ENCODE measurements at regions not wholly inside any gene's neighbourhood (a gene's known extent, or its start where the extent isn't known, plus 50 kb on each side); places are given as distances from the start of the nearest gene placed in this dataset.
"Not testable (repeated sequence)": the region's sequence is repeated elsewhere in the genome, so short reads cannot be mapped to it uniquely, and the experiment has no call there.

GRCh38 chr1:101595881-101596374 lies 359.1 kb downstream of the S1PR1 start:
- no peak for DNase-seq (ENCODE audit: low read depth, low spot score)
- CTCF ChIA-PET: no interaction called here

GRCh38 chr1:101600615-101601014 lies 363.8 kb downstream of the S1PR1 start:
- DNase-seq (ENCODE audit: low read depth, low spot score); H3K4me3 ChIP-seq (ENCODE audit: low read depth, low read length); POLR2A ChIA-PET; CTCF ChIA-PET: not testable (repeated sequence)

More at GRCh38 chr1:101595881-101596374, 359.1 kb downstream of the S1PR1 start:
- H3K4me3 ChIP-seq (ENCODE audit: low read depth, low read length): no peak overlapping the region
- POLR2A ChIA-PET: no interaction called here
- TF ChIP-seq CTCF (IDR thresholded peaks at IDR 0.05; ENCODE audit: insufficient read depth, low read length, missing control alignments): no peak

- CTCF ChIA-PET: no interaction called here
- DNase-seq (ENCODE audit: low read depth, low spot score): no peak
- POLR2A ChIA-PET: no interaction called here
- no peak for TF ChIP-seq CTCF (IDR thresholded peaks at IDR 0.05; ENCODE audit: insufficient read depth, low read length, missing control alignments)
- H3K4me3 ChIP-seq (ENCODE audit: low read depth, low read length): no peak overlapping the region
Measured at GRCh38 chr1:101603726-101604125, 366.9 kb downstream of the S1PR1 start.

GRCh38 chr1:101605878-101606277 lies 369.1 kb downstream of the S1PR1 start:
- no peak for DNase-seq (ENCODE audit: low read depth, low spot score)
- ChIA-PET CTCF (no interaction called here), POLR2A (no interaction called here)
- H3K4me3 ChIP-seq (ENCODE audit: low read depth, low read length): no peak overlapping the region
- TF ChIP-seq CTCF (IDR thresholded peaks at IDR 0.05; ENCODE audit: insufficient read depth, low read length, missing control alignments): no peak

- POLR2A ChIA-PET: no interaction called here
- H3K4me3 ChIP-seq (ENCODE audit: low read depth, low read length): no peak overlapping the region
- TF ChIP-seq CTCF (IDR thresholded peaks at IDR 0.05; ENCODE audit: insufficient read depth, low read length, missing control alignments): no peak
- CTCF ChIA-PET: no interaction called here
- DNase-seq (ENCODE audit: low read depth, low spot score): no peak
Measured at GRCh38 chr1:101613546-101613945, 376.7 kb downstream of the S1PR1 start.

GRCh38 chr1:101618900-101619299 lies 377.8 kb downstream of the OLFM3 start:
- H3K4me3 ChIP-seq (ENCODE audit: low read depth, low read length): no peak overlapping the region
- ChIA-PET POLR2A (no interaction called here), CTCF (no interaction called here)
- TF ChIP-seq CTCF (IDR thresholded peaks at IDR 0.05; ENCODE audit: insufficient read depth, low read length, missing control alignments): no peak
- no peak for DNase-seq (ENCODE audit: low read depth, low spot score)

- no peak overlapping the region for H3K4me3 ChIP-seq (ENCODE audit: low read depth, low read length)
- no peak for TF ChIP-seq CTCF (IDR thresholded peaks at IDR 0.05; ENCODE audit: insufficient read depth, low read length, missing control alignments)
- ChIA-PET CTCF (no interaction called here), POLR2A (no interaction called here)
- no peak for DNase-seq (ENCODE audit: low read depth, low spot score)
Measured at GRCh38 chr1:101632548-101633272, 364.0 kb downstream of the OLFM3 start.
